K562 (cell line): ENCODE measurements at regions not wholly inside any gene's neighbourhood (a gene's known extent, or its start where the extent isn't known, plus 50 kb on each side); places are given as distances from the start of the nearest gene placed in this dataset.

Experiments
- ATAC-seq: fragments of 200-7000 bp; cut with Tn5 transposase; 3 replicates; pipeline ENCODE4 v1.9.1; 2020; ENCODE audit warnings: moderate library complexity
- BruUV-seq: library from RNA; stranded (reverse); fragments of 400-500 nt; replicated peaks from 2 replicates; lab custom pipeline; 2021; lab: Mats Ljungman, UMichigan
- CTCF ChIA-PET: fragments of 300-600 bp; formaldehyde crosslinking; extraction: SDS; loops from one replicate; lab custom pipeline; 2021; ENCODE audit warnings: low intra/inter-chr PET ratio; lab: Yijun Ruan, JAX
- POLR2A ChIA-PET: fragments of 300-600, 350-650 bp; sonication (Branson Sonifier 250); formaldehyde crosslinking; extraction: SDS; loops from one replicate; lab custom pipeline; 2021; ENCODE audit warnings: antibody characterized with exemption, inconsistent platforms; lab: Yijun Ruan, JAX
- DNase-seq, 4 experiments: peaks; one replicate each; pipeline versions ENCODE4 v3.0.0 to v3.0.0-alpha.2; 2011 to 2018; ENCODE audit warnings: low spot score in 3 of 4, mixed read lengths in 3 of 4; ENCODE audit errors: extremely low read depth in 1 of 4
- FAIRE-seq: peaks from 2 replicates; lab custom pipeline; 2011; peaks lifted over from hg19 to GRCh38; lab: Jason Lieb, UNC
- H2AFZ ChIP-seq: 2 replicates; pipeline ENCODE4 v1.6.0; 2011; ENCODE audit warnings: low read depth, low read length, control low read depth, inconsistent platforms
- H3K27ac ChIP-seq: fragments of 200-600 bp; 3 replicates; pipeline ENCODE4 v1.8.0; 2011; ENCODE audit warnings: low read depth, mild to moderate bottlenecking, control low read depth, inconsistent platforms, low read length, moderate library complexity, mixed read lengths; ENCODE audit errors: extremely low read depth
- H3K27me3 ChIP-seq, 2 experiments: fragments of 300-600 bp in 1 of 2; 2 replicates in 1 of 2; 3 replicates in 1 of 2; pipeline versions ENCODE4 v1.6.0 to v1.8.0; 2011; ENCODE audit warnings: inconsistent platforms in 2 of 2, low read length in 2 of 2, mild to moderate bottlenecking in 1 of 2, mixed read lengths in 1 of 2, moderate library complexity in 1 of 2; ENCODE audit not compliant: control insufficient read depth in 2 of 2, insufficient read depth in 2 of 2
- H3K36me3 ChIP-seq: fragments of 300-600 bp; 3 replicates; pipeline ENCODE4 v1.8.0; 2011; ENCODE audit warnings: mild to moderate bottlenecking, low read length, inconsistent platforms; ENCODE audit not compliant: control insufficient read depth, insufficient read depth
- H3K4me1 ChIP-seq, 2 experiments: fragments of 200-600 bp in 1 of 2; replicated peaks in 1 of 2; 2 replicates in 1 of 2; 3 replicates in 1 of 2; pipeline versions ENCODE4 v1.5.1 to v1.8.0; 2011; ENCODE audit warnings: inconsistent platforms in 2 of 2, low read length in 2 of 2, mild to moderate bottlenecking in 1 of 2, mixed read lengths in 1 of 2, moderate library complexity in 1 of 2; ENCODE audit not compliant: control insufficient read depth in 2 of 2, insufficient read depth in 2 of 2
- H3K4me2 ChIP-seq: 2 replicates; pipeline ENCODE4 v1.6.1; 2011; ENCODE audit warnings: low read length, control low read depth, inconsistent platforms, mixed read lengths; ENCODE audit not compliant: insufficient read depth
- H3K4me3 ChIP-seq: fragments of 200-600 bp; sonication (generic), shearing (Covaris generic); 2 replicates; pipeline ENCODE4 v1.5.1; 2016; ENCODE audit warnings: control low read depth, inconsistent platforms
- H3K79me2 ChIP-seq: fragments of 200-600 bp; 3 replicates; pipeline ENCODE4 v1.8.0; 2011; ENCODE audit warnings: low read length, inconsistent platforms; ENCODE audit not compliant: control insufficient read depth, insufficient read depth
- H3K9ac ChIP-seq, 2 experiments: 2 replicates each; pipeline versions ENCODE4 v1.6.0 to v1.6.1; 2011; ENCODE audit warnings: low read depth in 2 of 2, low read length in 2 of 2, control low read depth in 1 of 2, inconsistent platforms in 1 of 2, mild to moderate bottlenecking in 1 of 2, mixed read lengths in 1 of 2; ENCODE audit not compliant: insufficient read depth in 1 of 2
- H3K9me1 ChIP-seq: one replicate; pipeline ENCODE4 v1.6.0; 2011; ENCODE audit warnings: inconsistent platforms, mild to moderate bottlenecking, low read length, moderate library complexity; ENCODE audit not compliant: control insufficient read depth, insufficient read depth
- H3K9me3 ChIP-seq: replicated peaks from 2 replicates; pipeline ENCODE4 v1.5.1; 2011; ENCODE audit warnings: low read depth, low read length, inconsistent platforms; ENCODE audit not compliant: control insufficient read depth, insufficient read depth
- H4K20me1 ChIP-seq: replicated peaks from 2 replicates; pipeline ENCODE4 v1.6.1; 2011; ENCODE audit warnings: low read length, inconsistent platforms, mixed read lengths; ENCODE audit not compliant: control insufficient read depth, insufficient read depth
- CAMTA2 ChIP-seq: fragments of 250-450 bp; sonication (Bioruptor Pico); conservative IDR thresholded peaks from 2 replicates; pipeline ENCODE4 v1.5.1; 2022
- CBFA2T3 ChIP-seq: fragments of 450-650 bp; IDR thresholded peaks from 2 replicates; pipeline ENCODE4 v1.6.1; 2017
- PHTF2 ChIP-seq: fragments of 250-450 bp; sonication (Bioruptor Pico); IDR thresholded peaks from 2 replicates; pipeline ENCODE4 v1.5.0; 2021; ENCODE audit warnings: mild to moderate bottlenecking
- RFX1 ChIP-seq: fragments of 450-650 bp; IDR thresholded peaks from 2 replicates; pipeline ENCODE4 v1.6.1; 2016; ENCODE audit warnings: mild to moderate bottlenecking, moderate library complexity
- ZNF174 ChIP-seq: fragments of 250-450 bp; sonication (Bioruptor Pico); IDR thresholded peaks from 2 replicates; pipeline ENCODE4 v1.4.0; 2020; ENCODE audit warnings: mild to moderate bottlenecking
- ZNF507 ChIP-seq: conservative IDR thresholded peaks from 2 replicates; pipeline ENCODE4 v1.6.1; 2017; ENCODE audit warnings: missing genetic modification characterization, missing compliant biosample characterization
- WGBS: fragments of 100-300 bp; shearing (Covaris generic); methylation state at CpG from one replicate; pipeline ENCODE4 v1.1.6; 2016; ENCODE audit warnings: low coverage, mixed read lengths; ENCODE audit not compliant: insufficient coverage; ENCODE audit errors: missing lambda C conversion rate; 5-methylcytosine and 5-hydroxymethylcytosine counted together
- in situ Hi-C: fragments of 300-500 bp; cut with MboI; formaldehyde crosslinking; loops from 4 replicates; pipeline ENCODE4 v1.15.0; 2018; ENCODE audit warnings: inconsistent platforms, mixed read lengths
- intact Hi-C: fragments of 100-400 bp; cut with micrococcal nuclease; formaldehyde crosslinking; loops from 2 replicates; pipeline ENCODE4 v1.14.2; 2022
- TF ChIP-seq, protein P1 (sequence below): fragments of 250-450 bp; sonication (Bioruptor Pico); IDR thresholded peaks from 2 replicates; pipeline ENCODE4 v1.5.0; 2020; ENCODE audit warnings: mild to moderate bottlenecking
- TF ChIP-seq, protein P2 (sequence below), 2 experiments: fragments of 450-650 bp; conservative IDR thresholded peaks; 2 replicates each; pipeline ENCODE4 v1.6.1; 2017; ENCODE audit warnings: mild to moderate bottlenecking in 2 of 2, moderate library complexity in 2 of 2
- TF ChIP-seq, protein P3 (sequence below): fragments of 250-450 bp; sonication (Bioruptor Pico); IDR thresholded peaks from 2 replicates; pipeline ENCODE4 v1.5.1; 2021; ENCODE audit warnings: mild to moderate bottlenecking

DNA sequence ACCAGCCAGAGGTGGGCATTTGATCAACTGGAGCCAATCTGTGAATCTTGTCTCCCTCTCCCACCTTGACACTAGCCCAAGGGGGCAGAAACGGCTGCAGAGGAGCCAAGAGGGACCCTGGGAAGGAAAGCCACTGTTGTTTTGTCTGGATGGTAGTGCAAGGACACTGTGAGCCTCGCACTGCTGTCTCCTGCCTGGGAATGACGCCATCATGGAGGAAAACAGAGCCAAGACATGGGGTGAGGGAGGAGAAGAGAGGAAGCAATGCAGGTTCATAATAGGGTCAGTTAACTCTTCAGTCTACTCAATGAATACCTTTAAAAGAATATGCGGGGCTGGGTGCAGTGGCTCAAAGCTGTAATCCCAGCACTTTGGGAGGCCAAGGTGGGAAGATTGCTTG is 231.1 kb upstream of the AGAP1 start:
- POLR2A ChIA-PET: no interaction called here
- no peak overlapping the region for H3K9ac ChIP-seq
- H3K9me1 ChIP-seq: no peaks in the 10 kb centered on the region
- BruUV-seq: no TSS peak
- H2AFZ ChIP-seq: no peak overlapping the region
- H3K4me3 ChIP-seq: no peak overlapping the region
- no peaks in the 10 kb centered on the region for H3K36me3 ChIP-seq
- TF ChIP-seq, protein P1, sequence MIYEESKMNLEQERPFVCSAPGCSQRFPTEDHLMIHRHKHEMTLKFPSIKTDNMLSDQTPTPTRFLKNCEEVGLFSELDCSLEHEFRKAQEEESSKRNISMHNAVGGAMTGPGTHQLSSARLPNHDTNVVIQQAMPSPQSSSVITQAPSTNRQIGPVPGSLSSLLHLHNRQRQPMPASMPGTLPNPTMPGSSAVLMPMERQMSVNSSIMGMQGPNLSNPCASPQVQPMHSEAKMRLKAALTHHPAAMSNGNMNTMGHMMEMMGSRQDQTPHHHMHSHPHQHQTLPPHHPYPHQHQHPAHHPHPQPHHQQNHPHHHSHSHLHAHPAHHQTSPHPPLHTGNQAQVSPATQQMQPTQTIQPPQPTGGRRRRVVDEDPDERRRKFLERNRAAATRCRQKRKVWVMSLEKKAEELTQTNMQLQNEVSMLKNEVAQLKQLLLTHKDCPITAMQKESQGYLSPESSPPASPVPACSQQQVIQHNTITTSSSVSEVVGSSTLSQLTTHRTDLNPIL (CRISPR knock-in tag): no peak
- TF ChIP-seq PHTF2 (CRISPR knock-in tag) (no peak), ZNF174 (no peak), CBFA2T3 (no peak), RFX1 (no peak), ZNF507 (no peak), CAMTA2 (no peak)
- TF ChIP-seq, protein P2, sequence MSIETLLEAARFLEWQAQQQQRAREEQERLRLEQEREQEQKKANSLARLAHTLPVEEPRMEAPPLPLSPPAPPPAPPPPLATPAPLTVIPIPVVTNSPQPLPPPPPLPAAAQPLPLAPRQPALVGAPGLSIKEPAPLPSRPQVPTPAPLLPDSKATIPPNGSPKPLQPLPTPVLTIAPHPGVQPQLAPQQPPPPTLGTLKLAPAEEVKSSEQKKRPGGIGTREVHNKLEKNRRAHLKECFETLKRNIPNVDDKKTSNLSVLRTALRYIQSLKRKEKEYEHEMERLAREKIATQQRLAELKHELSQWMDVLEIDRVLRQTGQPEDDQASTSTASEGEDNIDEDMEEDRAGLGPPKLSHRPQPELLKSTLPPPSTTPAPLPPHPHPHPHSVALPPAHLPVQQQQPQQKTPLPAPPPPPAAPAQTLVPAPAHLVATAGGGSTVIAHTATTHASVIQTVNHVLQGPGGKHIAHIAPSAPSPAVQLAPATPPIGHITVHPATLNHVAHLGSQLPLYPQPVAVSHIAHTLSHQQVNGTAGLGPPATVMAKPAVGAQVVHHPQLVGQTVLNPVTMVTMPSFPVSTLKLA (conservative IDR thresholded peaks at IDR 0.05): no peak
- TF ChIP-seq, protein P3, sequence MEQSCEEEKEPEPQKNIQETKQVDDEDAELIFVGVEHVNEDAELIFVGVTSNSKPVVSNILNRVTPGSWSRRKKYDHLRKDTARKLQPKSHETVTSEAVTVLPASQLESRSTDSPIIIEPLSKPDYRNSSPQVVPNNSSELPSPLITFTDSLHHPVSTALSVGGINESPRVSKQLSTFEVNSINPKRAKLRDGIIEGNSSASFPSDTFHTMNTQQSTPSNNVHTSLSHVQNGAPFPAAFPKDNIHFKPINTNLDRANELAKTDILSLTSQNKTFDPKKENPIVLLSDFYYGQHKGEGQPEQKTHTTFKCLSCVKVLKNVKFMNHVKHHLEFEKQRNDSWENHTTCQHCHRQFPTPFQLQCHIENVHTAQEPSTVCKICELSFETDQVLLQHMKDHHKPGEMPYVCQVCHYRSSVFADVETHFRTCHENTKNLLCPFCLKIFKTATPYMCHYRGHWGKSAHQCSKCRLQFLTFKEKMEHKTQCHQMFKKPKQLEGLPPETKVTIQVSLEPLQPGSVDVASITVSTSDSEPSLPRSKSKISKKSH (CRISPR knock-in tag): no peak
- TF ChIP-seq, all 486 proteins: peak for 0
- whole genome bisulfite sequencing: 0% methylated on average over 4 of the region's 4 CpGs
- Histone ChIP-seq H3K4me1 (no peaks in the 10 kb centered on the region), H3K27me3 (peaks cover 7 to 21% of the 10 kb centered on the region in 2 experiments; a peak in 3 of 5 replicates), H3K79me2 (no peaks in the 10 kb centered on the region), H3K4me2 (no peak overlapping the region), H4K20me1 (no peaks in the 10 kb centered on the region; the same call in 1 of the 2 replicates), H3K27ac (no peak overlapping the region), H3K9me3 (no peaks in the 10 kb centered on the region; the same call in 1 of the 2 replicates)
- no peak for ATAC-seq
- intact Hi-C loops: no loop called here
- in situ Hi-C loops: no loop called here
- no peak for DNase-seq
- CTCF ChIA-PET: no interaction called here
- no peak for FAIRE-seq
